ENCODE measurements at regions not wholly inside any gene's neighbourhood (a gene's known extent, or its start where the extent isn't known, plus 50 kb on each side); places are given as distances from the start of the nearest gene placed in this dataset.

DNA sequence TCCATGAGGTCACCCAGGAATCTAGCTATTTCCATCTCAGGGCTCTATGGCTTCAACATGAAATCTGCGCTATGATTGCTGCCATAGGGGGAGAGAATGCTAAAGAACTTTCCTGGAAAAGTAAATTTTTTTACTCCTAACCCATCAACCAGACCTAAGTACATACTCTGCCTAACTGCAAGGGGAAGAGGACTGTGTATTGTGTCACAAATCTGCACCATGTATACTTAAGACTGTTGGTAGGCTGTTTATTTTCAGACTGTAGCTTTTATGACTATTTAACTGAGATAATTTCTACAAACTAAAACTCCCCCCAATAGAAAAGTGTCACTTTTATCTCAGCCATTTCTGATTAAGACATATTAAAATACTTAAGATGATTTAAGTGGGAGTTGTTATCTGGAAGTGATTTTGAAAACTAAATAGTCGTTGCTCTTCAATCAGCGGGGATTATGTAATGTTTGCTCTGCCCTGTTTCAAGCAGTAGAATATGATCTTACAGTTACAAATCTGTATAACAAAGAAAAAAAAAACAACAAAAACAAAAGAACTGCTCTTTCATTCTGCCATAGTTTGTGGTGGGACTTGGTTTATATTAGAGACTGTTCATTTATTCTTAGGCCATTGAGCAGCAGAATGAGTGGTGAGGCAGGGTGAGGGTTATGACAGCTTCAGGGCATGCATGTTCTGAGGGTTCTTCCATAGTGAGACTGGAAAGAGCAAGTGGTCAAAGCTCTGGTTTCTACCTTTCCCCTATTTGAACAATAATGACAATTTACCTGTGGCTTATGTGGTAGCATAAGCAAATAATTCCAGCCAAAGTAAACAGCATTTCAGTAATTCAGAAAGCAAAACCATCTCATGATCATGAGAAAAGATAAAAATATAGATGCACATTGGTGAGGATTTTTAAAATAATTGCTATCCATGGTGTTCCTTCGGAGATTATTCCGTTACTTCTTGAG lies 126.3 kb upstream of the CEP162 start:
- Mint-ChIP-seq H3K4me3 (no peak overlapping the region), H3K27ac (no peak overlapping the region), H3K27me3 (no peaks in the 10 kb centered on the region), H3K4me1 (no peaks in the 10 kb centered on the region), H3K36me3 (ENCODE audit: low read depth) (no peaks in the 10 kb centered on the region)
- DNase-seq: no peak
- no peak for ATAC-seq
- H3K9me3 ChIP-seq (ENCODE audit: control insufficient read depth, low read length, poor library complexity, severe bottlenecking): no peaks in the 10 kb centered on the region

GRCh38 chr6:84350397-84350796 lies 123.0 kb upstream of the CEP162 start:
- no peak overlapping the region for H3K27ac Mint-ChIP-seq
- H3K4me1 Mint-ChIP-seq: no peaks in the 10 kb centered on the region
- ATAC-seq: no peak
- no peaks in the 10 kb centered on the region for H3K27me3 Mint-ChIP-seq
- no peaks in the 10 kb centered on the region for H3K9me3 ChIP-seq (ENCODE audit: control insufficient read depth, low read length, poor library complexity, severe bottlenecking)
- no peaks in the 10 kb centered on the region for H3K36me3 Mint-ChIP-seq (ENCODE audit: low read depth)
- no peak for DNase-seq
- H3K4me3 Mint-ChIP-seq: no peak overlapping the region

GRCh38 chr6:84349542-84349941 lies 122.1 kb upstream of the CEP162 start:
- no peaks in the 10 kb centered on the region for H3K9me3 ChIP-seq (ENCODE audit: control insufficient read depth, low read length, poor library complexity, severe bottlenecking)
- Mint-ChIP-seq H3K27me3 (no peaks in the 10 kb centered on the region), H3K4me1 (no peaks in the 10 kb centered on the region), H3K4me3 (no peak overlapping the region), H3K36me3 (ENCODE audit: low read depth) (no peaks in the 10 kb centered on the region), H3K27ac (no peak overlapping the region)
- DNase-seq: no peak
- no peak for ATAC-seq

DNA sequence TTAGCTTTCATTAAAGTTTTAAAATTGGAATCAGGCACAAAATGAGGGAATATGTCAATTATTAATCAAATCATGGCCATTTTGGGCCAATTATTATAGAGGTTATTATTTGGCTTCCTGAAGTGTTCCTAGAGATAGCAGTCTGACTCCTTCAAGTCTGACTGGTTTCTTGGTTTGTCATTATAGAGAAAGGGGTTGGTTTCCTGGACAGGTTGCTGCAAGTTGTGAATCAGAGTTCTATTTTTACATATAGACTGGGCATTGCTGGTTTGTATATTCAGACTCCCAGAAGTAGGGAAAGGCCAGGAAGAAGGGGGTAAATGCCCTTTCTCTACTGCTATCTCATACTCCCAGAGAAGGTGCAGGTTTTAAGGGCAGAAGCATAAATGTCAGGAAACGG lies 121.4 kb upstream of the CEP162 start:
- DNase-seq: no peak
- H3K4me1 Mint-ChIP-seq: no peaks in the 10 kb centered on the region
- H3K9me3 ChIP-seq (ENCODE audit: control insufficient read depth, low read length, poor library complexity, severe bottlenecking): no peaks in the 10 kb centered on the region
- H3K27ac Mint-ChIP-seq: no peak overlapping the region
- no peaks in the 10 kb centered on the region for H3K36me3 Mint-ChIP-seq (ENCODE audit: low read depth)
- H3K27me3 Mint-ChIP-seq: no peaks in the 10 kb centered on the region
- ATAC-seq: no peak
- H3K4me3 Mint-ChIP-seq: no peak overlapping the region

GRCh38 chr6:84346372-84346771 lies 118.9 kb upstream of the CEP162 start:
- DNase-seq: no peak
- no peaks in the 10 kb centered on the region for H3K9me3 ChIP-seq (ENCODE audit: control insufficient read depth, low read length, poor library complexity, severe bottlenecking)
- Mint-ChIP-seq H3K27ac (no peak overlapping the region), H3K4me3 (no peak overlapping the region), H3K27me3 (no peaks in the 10 kb centered on the region), H3K36me3 (ENCODE audit: low read depth) (no peaks in the 10 kb centered on the region), H3K4me1 (no peaks in the 10 kb centered on the region)
- no peak for ATAC-seq

DNA sequence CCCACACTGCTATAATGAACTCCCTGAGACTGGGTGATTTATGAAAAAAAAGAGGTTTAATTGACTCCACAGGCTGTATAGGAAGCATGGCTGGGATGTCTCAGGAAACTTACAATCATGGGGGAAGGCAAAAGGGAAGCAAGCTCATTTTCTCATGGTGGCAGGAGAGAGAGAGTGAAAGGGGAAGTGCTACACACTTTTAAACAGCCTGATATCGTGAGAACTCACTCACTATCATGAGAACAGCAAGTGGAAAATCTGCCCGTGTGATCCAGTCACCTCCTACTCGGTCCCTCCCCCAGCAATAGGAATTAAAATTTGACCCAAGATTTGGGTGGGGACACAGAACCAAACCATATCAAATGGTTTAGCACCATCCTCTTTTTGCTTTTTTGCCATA lies 116.6 kb upstream of the CEP162 start:
- no peaks in the 10 kb centered on the region for H3K4me1 Mint-ChIP-seq
- H3K4me3 Mint-ChIP-seq: no peak overlapping the region
- ATAC-seq (no peak), DNase-seq (no peak)
- no peaks in the 10 kb centered on the region for H3K27me3 Mint-ChIP-seq
- H3K27ac Mint-ChIP-seq: no peak overlapping the region
- no peaks in the 10 kb centered on the region for H3K9me3 ChIP-seq (ENCODE audit: control insufficient read depth, low read length, poor library complexity, severe bottlenecking)
- no peaks in the 10 kb centered on the region for H3K36me3 Mint-ChIP-seq (ENCODE audit: low read depth)

- ATAC-seq (no peak), DNase-seq (no peak)
- Mint-ChIP-seq H3K27me3 (no peaks in the 10 kb centered on the region), H3K4me3 (no peak overlapping the region), H3K27ac (no peak overlapping the region), H3K4me1 (no peaks in the 10 kb centered on the region), H3K36me3 (ENCODE audit: low read depth) (no peaks in the 10 kb centered on the region)
- H3K9me3 ChIP-seq (ENCODE audit: control insufficient read depth, low read length, poor library complexity, severe bottlenecking): no peaks in the 10 kb centered on the region
Observed at GRCh38 chr6:84340422-84340821, 113.0 kb upstream of the CEP162 start.

- no peaks in the 10 kb centered on the region for H3K27me3 Mint-ChIP-seq
- H3K27ac Mint-ChIP-seq: no peak overlapping the region
- no peak for DNase-seq
- no peaks in the 10 kb centered on the region for H3K4me1 Mint-ChIP-seq
- no peaks in the 10 kb centered on the region for H3K9me3 ChIP-seq (ENCODE audit: control insufficient read depth, low read length, poor library complexity, severe bottlenecking)
- no peaks in the 10 kb centered on the region for H3K36me3 Mint-ChIP-seq (ENCODE audit: low read depth)
- no peak for ATAC-seq
- no peak overlapping the region for H3K4me3 Mint-ChIP-seq
Observed at GRCh38 chr6:84333842-84334241, 106.4 kb upstream of the CEP162 start.

DNA sequence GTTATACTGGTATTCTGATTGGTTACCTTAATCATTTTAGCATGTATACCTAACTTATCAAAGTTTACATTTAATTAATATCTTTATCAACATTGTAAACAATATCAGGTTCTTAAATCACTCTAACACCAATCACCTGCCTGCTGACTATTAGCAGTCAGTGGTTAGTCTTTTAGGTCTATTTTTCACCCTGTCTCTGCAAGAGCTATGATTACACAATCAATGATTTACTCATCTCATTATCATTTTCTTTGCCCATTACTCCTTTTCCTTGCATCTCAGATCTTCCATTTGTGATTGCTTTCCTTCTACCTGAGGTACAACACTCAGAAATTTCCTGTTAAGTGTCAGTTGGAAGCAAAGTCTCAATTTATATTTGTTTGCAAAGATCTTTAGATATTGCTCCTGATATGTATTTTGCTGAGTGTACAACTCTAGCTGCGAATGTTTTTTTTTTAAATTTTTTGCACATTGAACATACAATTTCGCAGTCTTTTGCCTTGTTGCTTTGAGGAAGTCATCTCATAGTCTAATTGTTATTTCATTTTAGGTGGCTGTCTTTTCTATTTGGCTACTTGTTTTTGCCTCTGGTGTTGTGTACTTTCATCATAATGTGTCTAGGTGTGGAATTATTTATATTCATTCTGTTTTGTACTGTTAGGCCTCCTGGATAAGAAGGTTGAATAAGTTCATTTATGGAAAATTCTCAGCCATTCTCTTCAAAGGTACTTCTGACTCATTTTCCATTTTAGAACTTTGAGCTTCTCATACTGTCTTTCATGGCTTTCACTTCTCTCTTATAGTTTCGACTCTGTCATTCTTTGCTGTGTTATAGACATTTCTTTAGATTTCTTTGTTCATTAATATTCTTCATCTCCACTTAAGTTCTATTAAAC lies 104.9 kb upstream of the CEP162 start:
- H3K4me1 Mint-ChIP-seq: no peaks in the 10 kb centered on the region
- H3K4me3 Mint-ChIP-seq: no peak overlapping the region
- no peaks in the 10 kb centered on the region for H3K36me3 Mint-ChIP-seq (ENCODE audit: low read depth)
- no peak for DNase-seq
- H3K27ac Mint-ChIP-seq: no peak overlapping the region
- H3K9me3 ChIP-seq (ENCODE audit: control insufficient read depth, low read length, poor library complexity, severe bottlenecking): no peaks in the 10 kb centered on the region
- ATAC-seq: no peak
- H3K27me3 Mint-ChIP-seq: no peaks in the 10 kb centered on the region

GRCh38 chr6:84330325-84330724 lies 102.9 kb upstream of the CEP162 start:
- no peaks in the 10 kb centered on the region for H3K27me3 Mint-ChIP-seq
- DNase-seq: no peak
- H3K36me3 Mint-ChIP-seq (ENCODE audit: low read depth): no peaks in the 10 kb centered on the region
- H3K9me3 ChIP-seq (ENCODE audit: control insufficient read depth, low read length, poor library complexity, severe bottlenecking): no peaks in the 10 kb centered on the region
- no peaks in the 10 kb centered on the region for H3K4me1 Mint-ChIP-seq
- H3K4me3 Mint-ChIP-seq: no peak overlapping the region
- no peak for ATAC-seq
- no peak overlapping the region for H3K27ac Mint-ChIP-seq

DNA sequence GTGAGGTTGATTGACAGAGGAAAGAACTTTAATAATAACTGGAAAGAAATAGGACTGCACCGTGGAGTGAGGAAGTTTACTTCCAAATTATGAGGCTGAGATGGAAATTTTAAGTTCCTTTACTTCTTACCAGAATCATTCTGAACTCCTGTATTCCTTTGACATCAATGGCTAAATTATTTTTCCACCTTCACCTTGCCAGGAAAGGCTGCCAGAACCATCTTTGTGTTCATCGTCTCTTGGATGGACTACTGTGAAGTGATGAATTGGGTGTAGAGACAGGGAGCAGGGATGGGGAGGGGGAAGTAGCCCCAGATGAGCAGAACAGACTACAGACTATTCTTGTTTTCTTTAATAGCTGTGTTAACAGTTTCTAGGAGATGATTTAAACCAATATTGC lies 102.1 kb upstream of the CEP162 start:
- Mint-ChIP-seq H3K27me3 (no peaks in the 10 kb centered on the region), H3K4me1 (no peaks in the 10 kb centered on the region), H3K27ac (no peak overlapping the region), H3K36me3 (ENCODE audit: low read depth) (no peaks in the 10 kb centered on the region), H3K4me3 (no peak overlapping the region)
- DNase-seq (no peak), ATAC-seq (no peak)
- no peaks in the 10 kb centered on the region for H3K9me3 ChIP-seq (ENCODE audit: control insufficient read depth, low read length, poor library complexity, severe bottlenecking)

- Mint-ChIP-seq H3K36me3 (ENCODE audit: low read depth) (no peaks in the 10 kb centered on the region), H3K27ac (no peak overlapping the region), H3K4me1 (no peaks in the 10 kb centered on the region), H3K27me3 (no peaks in the 10 kb centered on the region), H3K4me3 (no peak overlapping the region)
- ATAC-seq (no peak), DNase-seq (no peak)
- H3K9me3 ChIP-seq (ENCODE audit: control insufficient read depth, low read length, poor library complexity, severe bottlenecking): no peaks in the 10 kb centered on the region
Observed at GRCh38 chr6:84329077-84329476, 101.6 kb upstream of the CEP162 start.

GRCh38 chr6:84317463-84317862 lies 90.0 kb upstream of the CEP162 start:
- H3K9me3 ChIP-seq (ENCODE audit: control insufficient read depth, low read length, poor library complexity, severe bottlenecking): no peaks in the 10 kb centered on the region
- Mint-ChIP-seq H3K4me1 (no peaks in the 10 kb centered on the region), H3K36me3 (ENCODE audit: low read depth) (no peaks in the 10 kb centered on the region), H3K27ac (no peak overlapping the region), H3K27me3 (no peaks in the 10 kb centered on the region), H3K4me3 (no peak overlapping the region)
- DNase-seq (no peak), ATAC-seq (no peak)
